ENCODE measurements at regions not wholly inside any gene's neighbourhood (a gene's known extent, or its start where the extent isn't known, plus 50 kb on each side); places are given as distances from the start of the nearest gene placed in this dataset.

GRCh38 chr2:153761936-153762335 lies 109.8 kb upstream of the GALNT13 start (continued):
- TF ChIP-seq BCL11A (IDR thresholded peaks at IDR 0.05; ENCODE audit: low read depth in 2 of 2, low read length in 2 of 2): no peak
- TF ChIP-seq RFX5 (IDR thresholded peaks at IDR 0.05; ENCODE audit: borderline replicate concordance, low read depth, low read length): no peak
- TF ChIP-seq BACH1 (IDR thresholded peaks at IDR 0.05; ENCODE audit: low read length): no peak
- no peak for TF ChIP-seq CHD1 (IDR thresholded peaks at IDR 0.05; ENCODE audit: low read depth, low read length)
- no peak for TF ChIP-seq KDM1A (IDR thresholded peaks at IDR 0.05; ENCODE audit: borderline replicate concordance, low read length)
- no peak for TF ChIP-seq TAF7 (optimal IDR thresholded peaks at IDR 0.05; ENCODE audit: borderline replicate concordance, low read depth, low read length)
- TF ChIP-seq JUND (IDR thresholded peaks at IDR 0.05; ENCODE audit: low read length): no peak
- TF ChIP-seq TAF1 (IDR thresholded peaks at IDR 0.05; ENCODE audit: low read depth, low read length): no peak
- TF ChIP-seq, protein P1, sequence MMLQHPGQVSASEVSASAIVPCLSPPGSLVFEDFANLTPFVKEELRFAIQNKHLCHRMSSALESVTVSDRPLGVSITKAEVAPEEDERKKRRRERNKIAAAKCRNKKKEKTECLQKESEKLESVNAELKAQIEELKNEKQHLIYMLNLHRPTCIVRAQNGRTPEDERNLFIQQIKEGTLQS (IDR thresholded peaks at IDR 0.05; ENCODE audit: insufficient read depth, low read depth, low read length): no peak
- TF ChIP-seq CTBP2 (IDR thresholded peaks at IDR 0.05; ENCODE audit: borderline replicate concordance, insufficient read depth, insufficient read length, low read length): no peak
- no peak for TF ChIP-seq USF2 (IDR thresholded peaks at IDR 0.05; ENCODE audit: low read length)
